Stomach (tissue), 8 donors: ENCODE measurements at regions not wholly inside any gene's neighbourhood (a gene's known extent, or its start where the extent isn't known, plus 50 kb on each side); places are given as distances from the start of the nearest gene placed in this dataset.

ENCODE experiments used
- DNase-seq, 2 donors: peaks; one replicate each; pipeline versions ENCODE4 v3.0.0 to v3.0.0-alpha.2; 2013 to 2019
- H3K27ac ChIP-seq, 5 donors: fragments of 200-600 bp in 4 of 5; sonication (generic) in 4 of 5; one replicate each; pipeline ENCODE4 v1.5.1; 2013 to 2019; ENCODE audit warnings: mild to moderate bottlenecking in 1 of 5, moderate library complexity in 1 of 5
- H3K27me3 ChIP-seq, 3 donors: fragments of 200-600 bp; sonication (generic); one replicate each; pipeline ENCODE4 v1.5.1; 2017 to 2019; ENCODE audit warnings: mixed run types in 1 of 3
- H3K36me3 ChIP-seq, 4 donors: fragments of 200-600 bp; sonication (generic); 1 replicate in 3 of 4; 2 replicates in 1 of 4; pipeline ENCODE4 v1.5.1; 2016 to 2019
- H3K4me1 ChIP-seq, 4 donors: fragments of 200-600 bp; sonication (generic); one replicate each; pipeline ENCODE4 v1.5.1; 2016 to 2019
- H3K4me3 ChIP-seq, 4 donors: fragments of 200-600 bp; sonication (generic) in 3 of 4; one replicate each; pipeline ENCODE4 v1.5.1; 2016 to 2019; ENCODE audit warnings: mild to moderate bottlenecking in 1 of 4
- H3K9me3 ChIP-seq, 4 donors: fragments of 200-600 bp; sonication (generic); one replicate each; pipeline ENCODE4 v1.5.1; 2016 to 2019
- EP300 ChIP-seq: sonication (generic); formaldehyde crosslinking; IDR thresholded peaks from one replicate; pipeline ENCODE4 v1.6.1; 2017; ENCODE audit warnings: antibody characterized with exemption
- POLR2A ChIP-seq, 4 donors: fragments of 450-650 bp; IDR thresholded peaks; one replicate each; pipeline ENCODE4 v1.6.1; 2016; ENCODE audit warnings: antibody characterized with exemption in 4 of 4, control low read depth in 2 of 4, mild to moderate bottlenecking in 1 of 4, moderate library complexity in 1 of 4
- POLR2AphosphoS5 ChIP-seq, 3 donors: sonication (generic); formaldehyde crosslinking; IDR thresholded peaks; one replicate each; pipeline ENCODE4 v1.6.1; 2016; ENCODE audit warnings: antibody characterized with exemption in 3 of 3
- WGBS, 5 donors: extraction: QIAGEN DNeasy Blood & Tissue Kit in 3 of 5; methylation state at CpG; one replicate each; pipeline versions ENCODE4 v1.1.5 to v1.1.7; 2013 to 2018; 5-methylcytosine and 5-hydroxymethylcytosine counted together
- intact Hi-C: fragments of 100-400 bp; cut with DNase I; formaldehyde crosslinking; loops from one replicate; pipeline ENCODE4 v1.15.1; 2023; ENCODE audit warnings: low total_unique reads
- TF ChIP-seq, protein P1 (sequence below), 7 experiments: fragments of 450-650 bp in 4 of 7; fragments of 200-600 bp in 3 of 7; sonication (generic) in 3 of 7; IDR thresholded peaks; one replicate each; pipeline ENCODE4 v1.5.1; 2016 to 2019; ENCODE audit warnings: antibody characterized with exemption in 7 of 7, control low read depth in 2 of 7, mild to moderate bottlenecking in 1 of 7
- donor health status: healthy with polysubstance abuse.
- donor health status: Bipolar disorder and iron deficiency.
- donor health status: healthy.

GRCh38 chr7:46178661-46179060, 257.6 kb upstream of the IGFBP3 start:
- TF ChIP-seq POLR2AphosphoS5 (IDR thresholded peaks at IDR 0.05) (no peak), EP300 (no peak), POLR2A (IDR thresholded peaks at IDR 0.05) (no peak)
- TF ChIP-seq, protein P1, sequence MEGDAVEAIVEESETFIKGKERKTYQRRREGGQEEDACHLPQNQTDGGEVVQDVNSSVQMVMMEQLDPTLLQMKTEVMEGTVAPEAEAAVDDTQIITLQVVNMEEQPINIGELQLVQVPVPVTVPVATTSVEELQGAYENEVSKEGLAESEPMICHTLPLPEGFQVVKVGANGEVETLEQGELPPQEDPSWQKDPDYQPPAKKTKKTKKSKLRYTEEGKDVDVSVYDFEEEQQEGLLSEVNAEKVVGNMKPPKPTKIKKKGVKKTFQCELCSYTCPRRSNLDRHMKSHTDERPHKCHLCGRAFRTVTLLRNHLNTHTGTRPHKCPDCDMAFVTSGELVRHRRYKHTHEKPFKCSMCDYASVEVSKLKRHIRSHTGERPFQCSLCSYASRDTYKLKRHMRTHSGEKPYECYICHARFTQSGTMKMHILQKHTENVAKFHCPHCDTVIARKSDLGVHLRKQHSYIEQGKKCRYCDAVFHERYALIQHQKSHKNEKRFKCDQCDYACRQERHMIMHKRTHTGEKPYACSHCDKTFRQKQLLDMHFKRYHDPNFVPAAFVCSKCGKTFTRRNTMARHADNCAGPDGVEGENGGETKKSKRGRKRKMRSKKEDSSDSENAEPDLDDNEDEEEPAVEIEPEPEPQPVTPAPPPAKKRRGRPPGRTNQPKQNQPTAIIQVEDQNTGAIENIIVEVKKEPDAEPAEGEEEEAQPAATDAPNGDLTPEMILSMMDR (IDR thresholded peaks at IDR 0.05), result no peak
- peak overlapping the region in 1 of 5 donors; percentile 27 for H3K27ac ChIP-seq
- no peaks in the 10 kb centered on the region for H3K36me3 ChIP-seq
- H3K4me1 ChIP-seq, result peaks cover 0 to 7% (median 5%) of the 10 kb centered on the region in 4 donors
- H3K4me3 ChIP-seq, result no peak overlapping the region
- intact Hi-C loops, result no loop called here
- no peak for DNase-seq
- no peaks in the 10 kb centered on the region for H3K9me3 ChIP-seq
- no peaks in the 10 kb centered on the region for H3K27me3 ChIP-seq

GRCh38 chr7:46177821-46178220, 256.7 kb upstream of the IGFBP3 start:
- Histone ChIP-seq H3K27ac (no peak overlapping the region), H3K36me3 (no peaks in the 10 kb centered on the region), H3K9me3 (no peaks in the 10 kb centered on the region), H3K4me3 (no peak overlapping the region), H3K4me1 (peaks cover 0 to 13% (median 7%) of the 10 kb centered on the region in 4 donors), H3K27me3 (no peaks in the 10 kb centered on the region)
- 71 to 92% (median 91%) methylated on average over 2 of the region's 2 CpGs for WGBS, 5 donors
- intact Hi-C loops, result no loop called here
- no peak for DNase-seq
- TF ChIP-seq, protein P1 (IDR thresholded peaks at IDR 0.05), result no peak

DNA sequence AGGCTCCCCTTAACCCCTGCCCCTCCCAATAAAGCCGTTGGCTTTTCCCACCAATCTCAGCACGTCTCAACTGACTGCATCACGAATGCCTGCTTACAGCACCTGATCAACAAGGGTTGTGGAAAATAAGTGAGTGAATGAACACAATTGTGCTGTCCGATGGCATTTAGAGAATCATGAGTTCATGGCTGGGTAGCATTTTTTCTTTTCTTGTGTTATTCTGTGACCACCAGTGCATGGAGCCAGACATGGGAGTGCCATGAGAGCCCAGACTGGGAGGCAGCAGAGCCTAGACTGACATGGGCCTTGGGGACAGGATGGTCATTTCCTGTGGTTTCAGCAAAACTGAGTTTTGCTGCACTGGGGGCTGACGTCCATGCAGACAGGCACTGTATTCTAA, 254.1 kb upstream of the IGFBP3 start:
- intact Hi-C loops, result no loop called here
- Histone ChIP-seq H3K9me3 (no peaks in the 10 kb centered on the region), H3K4me1 (peaks cover 0 to 13% (median 7%) of the 10 kb centered on the region in 4 donors), H3K27ac (no peak overlapping the region), H3K27me3 (no peaks in the 10 kb centered on the region), H3K4me3 (no peak overlapping the region), H3K36me3 (no peaks in the 10 kb centered on the region)
- 65 to 86% (median 77%) methylated on average over 5 of the region's 5 CpGs for WGBS, 5 donors
- no peak for DNase-seq
- TF ChIP-seq POLR2AphosphoS5 (IDR thresholded peaks at IDR 0.05), result no peak
- TF ChIP-seq EP300, result no peak
- TF ChIP-seq, protein P1 (IDR thresholded peaks at IDR 0.05), result no peak
- TF ChIP-seq POLR2A (IDR thresholded peaks at IDR 0.05), result no peak

GRCh38 chr7:46174196-46174580, 253.1 kb upstream of the IGFBP3 start:
- TF ChIP-seq POLR2A (IDR thresholded peaks at IDR 0.05), result no peak
- TF ChIP-seq POLR2AphosphoS5 (IDR thresholded peaks at IDR 0.05), result no peak
- TF ChIP-seq EP300, result no peak
- TF ChIP-seq, protein P1 (IDR thresholded peaks at IDR 0.05), result no peak
- Histone ChIP-seq H3K9me3 (no peaks in the 10 kb centered on the region), H3K27me3 (no peaks in the 10 kb centered on the region), H3K4me3 (no peak overlapping the region), H3K36me3 (no peaks in the 10 kb centered on the region), H3K27ac (peak overlapping the region in 3 of 5 donors; percentile 11 to 26 (median 19)), H3K4me1 (peaks cover 0 to 13% (median 6%) of the 10 kb centered on the region in 4 donors)
- WGBS, 5 donors, result 34 to 75% (median 52%) methylated on average over 2 of the region's 2 CpGs
- intact Hi-C loops, result no loop called here
- DNase-seq, result peak in 1 of 2 donors; percentile 18
